Prostate gland (tissue), 2 donors: ENCODE measurements at regions not wholly inside any gene's neighbourhood (a gene's known extent, or its start where the extent isn't known, plus 50 kb on each side); places are given as distances from the start of the nearest gene placed in this dataset.

ENCODE experiments used
- POLR2A ChIP-seq: fragments of 450-650 bp; IDR thresholded peaks from one replicate; pipeline ENCODE4 v1.6.1; 2016; ENCODE audit warnings: antibody characterized with exemption, mild to moderate bottlenecking
- TF ChIP-seq, protein P1 (sequence below), 4 experiments: fragments of 200-600 bp in 2 of 4; fragments of 450-650 bp in 2 of 4; sonication (generic) in 2 of 4; IDR thresholded peaks; 1 replicate in 3 of 4; 2 replicates in 1 of 4; pipeline ENCODE4 v1.5.1; 2016 to 2019; ENCODE audit warnings: antibody characterized with exemption in 4 of 4, mild to moderate bottlenecking in 2 of 4, moderate library complexity in 2 of 4

DNA sequence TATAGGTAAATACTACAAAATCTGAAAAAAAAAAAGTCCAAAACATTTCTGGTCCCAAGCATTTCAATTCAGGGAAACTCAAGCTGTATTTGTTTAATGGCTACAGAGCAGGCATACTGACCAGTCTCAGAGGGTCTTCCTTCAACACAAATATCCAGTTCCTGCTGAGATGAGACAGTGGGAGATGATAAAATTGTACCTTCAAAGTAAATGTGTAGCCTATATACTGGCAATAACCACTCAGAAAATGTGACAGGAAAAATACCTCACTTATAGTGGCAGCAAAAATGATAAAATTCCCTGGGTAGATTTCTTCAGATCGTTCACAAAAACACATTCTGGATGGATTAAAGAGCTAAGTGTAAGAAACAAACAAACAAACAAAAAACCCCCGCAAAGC, 102.0 kb upstream of the FUT8 start:
- TF ChIP-seq, protein P1, sequence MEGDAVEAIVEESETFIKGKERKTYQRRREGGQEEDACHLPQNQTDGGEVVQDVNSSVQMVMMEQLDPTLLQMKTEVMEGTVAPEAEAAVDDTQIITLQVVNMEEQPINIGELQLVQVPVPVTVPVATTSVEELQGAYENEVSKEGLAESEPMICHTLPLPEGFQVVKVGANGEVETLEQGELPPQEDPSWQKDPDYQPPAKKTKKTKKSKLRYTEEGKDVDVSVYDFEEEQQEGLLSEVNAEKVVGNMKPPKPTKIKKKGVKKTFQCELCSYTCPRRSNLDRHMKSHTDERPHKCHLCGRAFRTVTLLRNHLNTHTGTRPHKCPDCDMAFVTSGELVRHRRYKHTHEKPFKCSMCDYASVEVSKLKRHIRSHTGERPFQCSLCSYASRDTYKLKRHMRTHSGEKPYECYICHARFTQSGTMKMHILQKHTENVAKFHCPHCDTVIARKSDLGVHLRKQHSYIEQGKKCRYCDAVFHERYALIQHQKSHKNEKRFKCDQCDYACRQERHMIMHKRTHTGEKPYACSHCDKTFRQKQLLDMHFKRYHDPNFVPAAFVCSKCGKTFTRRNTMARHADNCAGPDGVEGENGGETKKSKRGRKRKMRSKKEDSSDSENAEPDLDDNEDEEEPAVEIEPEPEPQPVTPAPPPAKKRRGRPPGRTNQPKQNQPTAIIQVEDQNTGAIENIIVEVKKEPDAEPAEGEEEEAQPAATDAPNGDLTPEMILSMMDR (IDR thresholded peaks at IDR 0.05): no peak
- no peak for TF ChIP-seq POLR2A
